IMR-90 (cell line): ENCODE measurements at regions not wholly inside any gene's neighbourhood (a gene's known extent, or its start where the extent isn't known, plus 50 kb on each side); places are given as distances from the start of the nearest gene placed in this dataset.

Experiments used
- ATAC-seq: fragments of 200-7000 bp; cut with Tn5 transposase; 2 replicates; pipeline ENCODE4 v1.9.1; 2020; ENCODE audit warnings: low read depth, mild to moderate bottlenecking, moderate library complexity
- BruUV-seq: library from RNA; stranded (reverse); fragments of 400-500 nt; replicated peaks from 2 replicates; lab custom pipeline; 2021; lab: Mats Ljungman, UMichigan
- CTCF ChIA-PET: fragments of 300-600 bp; formaldehyde crosslinking; extraction: SDS; loops from one replicate; lab custom pipeline; 2021; ENCODE audit warnings: antibody characterized with exemption; lab: Yijun Ruan, JAX
- POLR2A ChIA-PET: fragments of 300-600 bp; sonication (Branson Sonifier 250); formaldehyde crosslinking; loops from one replicate; lab custom pipeline; 2022; ENCODE audit warnings: antibody characterized with exemption; ENCODE audit not compliant: unreplicated experiment; lab: Charles Lee
- DNase-seq: peaks from one replicate; pipeline ENCODE4 v3.0.0; 2013
- H2AFZ ChIP-seq: replicated peaks from 2 replicates; pipeline ENCODE3; 2013; ENCODE audit warnings: low read length, mild to moderate bottlenecking; ENCODE audit not compliant: poor library complexity
- H2AK5ac ChIP-seq: 2 replicates; pipeline ENCODE4 v1.6.1; 2013; ENCODE audit warnings: low read depth, low read length, inconsistent platforms
- H2AK9ac ChIP-seq: replicated peaks from 2 replicates; pipeline ENCODE3; 2013; ENCODE audit warnings: mild to moderate bottlenecking, low read depth, low read length, moderate library complexity; ENCODE audit not compliant: poor library complexity
- H2BK120ac ChIP-seq: 2 replicates; pipeline ENCODE4 v1.6.1; 2013; ENCODE audit warnings: low read depth, low read length, inconsistent platforms
- H2BK15ac ChIP-seq: 3 replicates; pipeline ENCODE4 v1.6.1; 2013; ENCODE audit warnings: low read depth, low read length, inconsistent platforms
- H2BK20ac ChIP-seq: 2 replicates; pipeline ENCODE4 v1.6.1; 2013; ENCODE audit warnings: low read depth, mild to moderate bottlenecking, inconsistent platforms, low read length, moderate library complexity
- H2BK5ac ChIP-seq: 2 replicates; pipeline ENCODE4 v1.6.1; 2013; ENCODE audit warnings: mild to moderate bottlenecking, low read depth, low read length, inconsistent platforms; ENCODE audit not compliant: poor library complexity, severe bottlenecking
- H3K14ac ChIP-seq: replicated peaks from 2 replicates; pipeline ENCODE4 v1.6.1; 2013; ENCODE audit warnings: low read depth, low read length, inconsistent platforms
- H3K18ac ChIP-seq: 2 replicates; pipeline ENCODE4 v1.6.1; 2013; ENCODE audit warnings: low read depth, low read length, control low read depth
- H3K23ac ChIP-seq: 2 replicates; pipeline ENCODE4 v1.6.1; 2013; ENCODE audit warnings: low read depth, low read length, inconsistent platforms
- H3K27ac ChIP-seq: 2 replicates; pipeline ENCODE4 v1.5.1; 2013; ENCODE audit warnings: mild to moderate bottlenecking, control low read depth, low read length; ENCODE audit not compliant: insufficient read depth
- H3K27me3 ChIP-seq: 2 replicates; pipeline ENCODE4 v1.6.1; 2013; ENCODE audit warnings: low read length; ENCODE audit not compliant: control insufficient read depth, insufficient read depth
- H3K36me3 ChIP-seq: 2 replicates; pipeline ENCODE4 v1.6.1; 2013; ENCODE audit warnings: low read length, mixed read lengths; ENCODE audit not compliant: control insufficient read depth, insufficient read depth
- H3K4ac ChIP-seq: 2 replicates; pipeline ENCODE4 v1.6.1; 2013; ENCODE audit warnings: low read depth, low read length, inconsistent platforms
- H3K4me1 ChIP-seq: 2 replicates; pipeline ENCODE4 v1.6.1; 2013; ENCODE audit warnings: low read length, mixed read lengths; ENCODE audit not compliant: control insufficient read depth, insufficient read depth
- H3K4me2 ChIP-seq: 2 replicates; pipeline ENCODE4 v1.6.1; 2013; ENCODE audit warnings: low read depth, mild to moderate bottlenecking, control low read depth, low read length, moderate library complexity
- H3K4me3 ChIP-seq: 2 replicates; pipeline ENCODE4 v1.5.1; 2013; ENCODE audit warnings: low read depth, mild to moderate bottlenecking, control low read depth, low read length, moderate library complexity; ENCODE audit not compliant: insufficient read depth
- H3K56ac ChIP-seq: 2 replicates; pipeline ENCODE4 v1.6.1; 2013; ENCODE audit warnings: low read length, inconsistent platforms; ENCODE audit not compliant: insufficient read depth; ENCODE audit errors: extremely low read depth
- H3K79me1 ChIP-seq, 2 experiments: 2 replicates each; pipeline ENCODE4 v1.6.1; 2013; ENCODE audit warnings: low read length in 2 of 2, inconsistent platforms in 1 of 2, low read depth in 1 of 2
- H3K9ac ChIP-seq: 2 replicates; pipeline ENCODE4 v1.6.1; 2013; ENCODE audit warnings: low read depth, low read length, control low read depth
- H3K9me1 ChIP-seq: 2 replicates; pipeline ENCODE4 v1.6.1; 2013; ENCODE audit warnings: low read length, inconsistent platforms; ENCODE audit not compliant: insufficient read depth
- H3K9me3 ChIP-seq: 2 replicates; pipeline ENCODE4 v1.6.1; 2013; ENCODE audit warnings: low read length; ENCODE audit not compliant: control insufficient read depth, insufficient read depth
- H4K20me1 ChIP-seq: 2 replicates; pipeline ENCODE4 v1.6.1; 2013; ENCODE audit warnings: low read length, inconsistent platforms; ENCODE audit not compliant: insufficient read depth
- H4K5ac ChIP-seq: 2 replicates; pipeline ENCODE4 v1.6.1; 2013; ENCODE audit warnings: mild to moderate bottlenecking, low read depth, low read length, control low read depth
- H4K8ac ChIP-seq, 2 experiments: 2 replicates each; pipeline ENCODE4 v1.6.1; 2013; ENCODE audit warnings: low read depth in 2 of 2, low read length in 2 of 2, control low read depth in 1 of 2, inconsistent platforms in 1 of 2
- H4K91ac ChIP-seq: 2 replicates; pipeline ENCODE4 v1.6.1; 2013; ENCODE audit warnings: low read depth, low read length, inconsistent platforms; ENCODE audit not compliant: insufficient read depth
- CEBPB ChIP-seq: IDR thresholded peaks from 2 replicates; pipeline ENCODE4 v1.6.1; 2012; ENCODE audit warnings: low read depth, low read length, improper control_type of control experiment
- ELK1 ChIP-seq: fragments of 150-350 bp; IDR thresholded peaks from 2 replicates; pipeline ENCODE4 v1.6.1; 2016; ENCODE audit warnings: low read depth, mild to moderate bottlenecking, low read length, moderate library complexity, borderline replicate concordance
- MAZ ChIP-seq: IDR thresholded peaks from 2 replicates; pipeline ENCODE4 v1.6.1; 2012; ENCODE audit warnings: low read depth, mild to moderate bottlenecking, low read length, improper control_type of control experiment, moderate library complexity, borderline replicate concordance
- NFE2L2 ChIP-seq: fragments of 150-350 bp; IDR thresholded peaks from 2 replicates; pipeline ENCODE4 v1.6.1; 2016; ENCODE audit warnings: low read depth, mild to moderate bottlenecking, low read length
- POLR2A ChIP-seq: IDR thresholded peaks from 2 replicates; pipeline ENCODE4 v1.6.1; 2012; ENCODE audit warnings: mild to moderate bottlenecking, low read depth, low read length
- RAD21 ChIP-seq: IDR thresholded peaks from 2 replicates; pipeline ENCODE4 v1.6.1; 2012; ENCODE audit warnings: low read length, improper control_type of control experiment
- RFX5 ChIP-seq: IDR thresholded peaks from 2 replicates; pipeline ENCODE4 v1.8.0; 2012; ENCODE audit warnings: low read depth, mild to moderate bottlenecking, low read length, moderate library complexity
- WGBS, 2 experiments: methylation state at CpG; one replicate each; pipeline versions ENCODE4 v1.1.5 to v1.1.7; 2013; ENCODE audit warnings: missing lambda C conversion rate in 2 of 2; ENCODE audit not compliant: insufficient read length in 1 of 2; ENCODE audit errors: extremely low coverage in 2 of 2; 5-methylcytosine and 5-hydroxymethylcytosine counted together
- dilution Hi-C: fragments of 300-500 bp; cut with HindIII; formaldehyde crosslinking; loops from one replicate; pipeline ENCODE4 v1.14.3; 2018; ENCODE audit warnings: low sequenced_read_pairs; ENCODE audit not compliant: unreplicated experiment
- in situ Hi-C: fragments of 300-500 bp; cut with MboI; formaldehyde crosslinking; loops from 3 replicates; pipeline ENCODE4 v1.14.3; 2019; ENCODE audit warnings: low sequenced_read_pairs, inconsistent platforms, mixed read lengths
- intact Hi-C: fragments of 100-400 bp; cut with micrococcal nuclease; formaldehyde crosslinking; loops from 2 replicates; pipeline ENCODE4 v1.10.0; 2022
- TF ChIP-seq, protein P1 (sequence below): conservative IDR thresholded peaks from 2 replicates; pipeline ENCODE4 v1.5.1; 2012; ENCODE audit warnings: mild to moderate bottlenecking, low read depth, low read length, improper control_type of control experiment

DNA sequence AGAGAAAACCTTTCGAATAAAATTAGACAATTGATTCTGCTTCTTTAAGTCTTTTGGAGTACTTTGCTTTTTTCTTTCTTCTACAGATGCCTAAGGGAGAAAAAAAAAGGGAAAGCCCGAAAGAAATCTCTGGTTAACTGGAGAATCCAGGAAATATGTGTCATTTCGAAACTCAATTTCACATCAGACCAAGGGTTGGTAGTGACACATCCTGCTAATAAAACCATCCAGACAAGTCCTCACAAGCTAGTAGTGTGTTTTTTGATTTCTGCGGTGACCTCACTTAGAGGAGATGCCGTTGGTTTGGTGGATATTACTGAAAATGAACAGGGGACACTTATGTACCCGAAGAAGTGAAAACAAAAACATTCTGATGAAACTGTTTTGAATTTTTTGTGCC is 726.5 kb upstream of the ADAMTS5 start:
- no peak for ATAC-seq
- H4K20me1 ChIP-seq: no peaks in the 10 kb centered on the region
- H2BK15ac ChIP-seq: peak overlapping the region; percentile 54; the same call in 1 of the 3 replicates
- DNase-seq: peak; percentile 73
- peak overlapping the region; percentile 6 to 89; a peak in 2 of 4 replicates for H4K8ac ChIP-seq
- ChIA-PET POLR2A (interaction anchor here (0.6 kb wide), 1 partner anchor 402 kb away, joined by 3 read pairs; no protein-coding TSS in a partner anchor), CTCF (no interaction called here)
- H3K36me3 ChIP-seq: no peaks in the 10 kb centered on the region
- peak overlapping the region; percentile 99 for H4K5ac ChIP-seq
- H3K4me2 ChIP-seq: no peak overlapping the region
- H2BK120ac ChIP-seq: peak overlapping the region; percentile 82
- no CpG with 5 or more reads among the region's 6 CpGs for WGBS, 2 experiments
- H3K9ac ChIP-seq: no peak overlapping the region
- H3K27ac ChIP-seq: no peak overlapping the region
- BruUV-seq: no TSS peak
- H3K18ac ChIP-seq: peak overlapping the region; percentile 99
- intact Hi-C loops (no loop called here), dilution Hi-C loops (no loop called here), in situ Hi-C loops (no loop called here)
- H3K4me1 ChIP-seq: peaks cover 8% of the 10 kb centered on the region; the same call in 1 of the 2 replicates
- H2AFZ ChIP-seq: no peak overlapping the region
- no peak overlapping the region for H3K56ac ChIP-seq
- peak overlapping the region; percentile 31; the same call in 1 of the 2 replicates for H3K23ac ChIP-seq
- no peaks in the 10 kb centered on the region for H3K27me3 ChIP-seq
- H3K9me3 ChIP-seq: peaks cover 4% of the 10 kb centered on the region; the same call in 1 of the 2 replicates
- peak overlapping the region; percentile 76 for H4K91ac ChIP-seq
- H3K14ac ChIP-seq: peak overlapping the region; percentile 82; the same call in 1 of the 2 replicates
- H3K4ac ChIP-seq: peak overlapping the region; percentile 85; the same call in 1 of the 2 replicates
- H3K4me3 ChIP-seq: no peak overlapping the region
- H2BK20ac ChIP-seq: peak overlapping the region; percentile 89
- H2BK5ac ChIP-seq: peak overlapping the region; percentile 96
- H3K79me1 ChIP-seq: no peaks in the 10 kb centered on the region
- no peaks in the 10 kb centered on the region for H3K9me1 ChIP-seq
- TF ChIP-seq RFX5: no peak
- no peak for TF ChIP-seq ELK1
- TF ChIP-seq POLR2A: no peak
- TF ChIP-seq RAD21: no peak
- TF ChIP-seq MAZ: no peak
- TF ChIP-seq, protein P1, sequence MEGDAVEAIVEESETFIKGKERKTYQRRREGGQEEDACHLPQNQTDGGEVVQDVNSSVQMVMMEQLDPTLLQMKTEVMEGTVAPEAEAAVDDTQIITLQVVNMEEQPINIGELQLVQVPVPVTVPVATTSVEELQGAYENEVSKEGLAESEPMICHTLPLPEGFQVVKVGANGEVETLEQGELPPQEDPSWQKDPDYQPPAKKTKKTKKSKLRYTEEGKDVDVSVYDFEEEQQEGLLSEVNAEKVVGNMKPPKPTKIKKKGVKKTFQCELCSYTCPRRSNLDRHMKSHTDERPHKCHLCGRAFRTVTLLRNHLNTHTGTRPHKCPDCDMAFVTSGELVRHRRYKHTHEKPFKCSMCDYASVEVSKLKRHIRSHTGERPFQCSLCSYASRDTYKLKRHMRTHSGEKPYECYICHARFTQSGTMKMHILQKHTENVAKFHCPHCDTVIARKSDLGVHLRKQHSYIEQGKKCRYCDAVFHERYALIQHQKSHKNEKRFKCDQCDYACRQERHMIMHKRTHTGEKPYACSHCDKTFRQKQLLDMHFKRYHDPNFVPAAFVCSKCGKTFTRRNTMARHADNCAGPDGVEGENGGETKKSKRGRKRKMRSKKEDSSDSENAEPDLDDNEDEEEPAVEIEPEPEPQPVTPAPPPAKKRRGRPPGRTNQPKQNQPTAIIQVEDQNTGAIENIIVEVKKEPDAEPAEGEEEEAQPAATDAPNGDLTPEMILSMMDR: no peak
- TF ChIP-seq NFE2L2: no peak
- TF ChIP-seq CEBPB: peak; percentile 46; the same call in 1 of the 2 replicates
- H2AK9ac ChIP-seq: no peak overlapping the region
- H2AK5ac ChIP-seq: peak overlapping the region; percentile 72; the same call in 1 of the 2 replicates
